Keratinocyte (primary cell): ENCODE measurements at regions not wholly inside any gene's neighbourhood (a gene's known extent, or its start where the extent isn't known, plus 50 kb on each side); places are given as distances from the start of the nearest gene placed in this dataset.

Experiments used
- DNase-seq: peaks from one replicate; pipeline ENCODE4 v3.0.0-alpha.2; 2011; ENCODE audit warnings: low read depth, missing footprints, low spot score
- FAIRE-seq: peaks from 2 replicates; lab custom pipeline; 2011; peaks lifted over from hg19 to GRCh38; lab: Jason Lieb, UNC
- H2AFZ ChIP-seq: 2 replicates; pipeline ENCODE4 v1.6.0; 2012; ENCODE audit warnings: low read length, control low read depth, inconsistent platforms; ENCODE audit not compliant: control insufficient read depth
- H3K27ac ChIP-seq: 2 replicates; pipeline ENCODE4 v1.5.1; 2011; ENCODE audit warnings: low read length; ENCODE audit not compliant: control insufficient read depth, insufficient read depth
- H3K27me3 ChIP-seq: 3 replicates; pipeline ENCODE4 v1.6.0; 2011; ENCODE audit warnings: low read length; ENCODE audit not compliant: control insufficient read depth, insufficient read depth; ENCODE audit errors: extremely low read depth
- H3K36me3 ChIP-seq, 2 experiments: 2 replicates in 1 of 2; 3 replicates in 1 of 2; pipeline ENCODE4 v1.5.1; 2011; ENCODE audit warnings: low read length in 2 of 2, mild to moderate bottlenecking in 1 of 2; ENCODE audit not compliant: control insufficient read depth in 2 of 2, insufficient read depth in 2 of 2; ENCODE audit errors: extremely low read depth in 1 of 2
- H3K4me1 ChIP-seq: 3 replicates; pipeline ENCODE4 v1.5.1; 2011; ENCODE audit warnings: low read length; ENCODE audit not compliant: control insufficient read depth, insufficient read depth; ENCODE audit errors: extremely low read depth
- H3K4me2 ChIP-seq: 3 replicates; pipeline ENCODE4 v1.6.0; 2011; ENCODE audit warnings: low read depth, low read length; ENCODE audit not compliant: control insufficient read depth, insufficient read depth; ENCODE audit errors: extremely low read depth
- H3K4me3 ChIP-seq, 3 experiments: fragments of 200-600 bp in 1 of 3; sonication (generic) in 1 of 3; 2 replicates in 2 of 3; 3 replicates in 1 of 3; pipeline ENCODE4 v1.5.1; 2011 to 2016; ENCODE audit warnings: low read length in 3 of 3, mild to moderate bottlenecking in 3 of 3, control low read depth in 2 of 3, inconsistent platforms in 1 of 3, low read depth in 1 of 3, mixed read lengths in 1 of 3, mixed run types in 1 of 3, moderate library complexity in 1 of 3; ENCODE audit not compliant: control insufficient read depth in 2 of 3, insufficient read depth in 2 of 3; ENCODE audit errors: extremely low read depth in 1 of 3
- H3K79me2 ChIP-seq: 2 replicates; pipeline ENCODE4 v1.6.0; 2012; ENCODE audit warnings: low read length; ENCODE audit not compliant: control insufficient read depth, insufficient read depth
- H3K9ac ChIP-seq: 3 replicates; pipeline ENCODE4 v1.6.0; 2011; ENCODE audit warnings: low read length; ENCODE audit not compliant: control insufficient read depth, insufficient read depth; ENCODE audit errors: extremely low read depth
- H3K9me1 ChIP-seq: 3 replicates; pipeline ENCODE4 v1.6.0; 2011; ENCODE audit warnings: low read length; ENCODE audit not compliant: control insufficient read depth, insufficient read depth; ENCODE audit errors: extremely low read depth
- H3K9me3 ChIP-seq: 2 replicates; pipeline ENCODE4 v1.5.1; 2012; ENCODE audit warnings: low read depth, low read length; ENCODE audit not compliant: control insufficient read depth
- H4K20me1 ChIP-seq: 3 replicates; pipeline ENCODE4 v1.6.0; 2011; ENCODE audit warnings: low read length; ENCODE audit not compliant: control insufficient read depth, insufficient read depth; ENCODE audit errors: extremely low read depth
- EZH2 ChIP-seq: IDR thresholded peaks from one replicate; pipeline ENCODE4 v1.6.1; 2012; ENCODE audit warnings: inconsistent platforms, mild to moderate bottlenecking, low read length, moderate library complexity
- dilution Hi-C: fragments of 300-500 bp; cut with MboI; formaldehyde crosslinking; loops from one replicate; pipeline ENCODE4 v1.7.0; 2020; ENCODE audit warnings: low sequenced_read_pairs; ENCODE audit not compliant: extremely low pct_ligation_motif_present
- TF ChIP-seq, protein P1 (sequence below), 3 experiments: IDR thresholded peaks in 1 of 3; conservative IDR thresholded peaks in 1 of 3; optimal IDR thresholded peaks in 1 of 3; 2 replicates in 2 of 3; 3 replicates in 1 of 3; pipeline versions ENCODE3 to v1.5.1; 2011; ENCODE audit warnings: low read length in 3 of 3, mild to moderate bottlenecking in 3 of 3, moderate library complexity in 2 of 3, control low read depth in 1 of 3, inconsistent platforms in 1 of 3; ENCODE audit not compliant: insufficient read depth in 2 of 3; ENCODE audit errors: extremely low read depth in 1 of 3

DNA sequence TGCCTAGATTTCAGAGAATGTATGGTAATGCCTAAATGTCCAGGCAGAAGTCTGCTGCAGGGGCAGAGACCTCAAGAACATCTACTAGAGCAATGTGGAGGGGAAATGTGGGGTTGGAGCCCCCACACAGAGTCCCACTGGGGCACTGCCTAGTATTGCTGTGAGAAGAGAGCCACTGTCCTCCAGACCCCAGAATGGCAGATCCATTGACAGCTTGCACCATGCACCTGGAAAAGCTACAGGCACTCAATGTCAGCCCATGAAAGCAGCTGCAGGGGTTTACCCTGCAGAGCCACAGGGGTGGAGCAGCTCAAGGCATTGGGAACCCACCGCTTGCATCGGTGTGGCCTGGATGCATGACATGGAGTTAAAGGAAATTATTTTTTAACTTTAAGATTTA is 314.1 kb downstream of the CYRIA start:
- no peak for TF ChIP-seq EZH2
- TF ChIP-seq, protein P1, sequence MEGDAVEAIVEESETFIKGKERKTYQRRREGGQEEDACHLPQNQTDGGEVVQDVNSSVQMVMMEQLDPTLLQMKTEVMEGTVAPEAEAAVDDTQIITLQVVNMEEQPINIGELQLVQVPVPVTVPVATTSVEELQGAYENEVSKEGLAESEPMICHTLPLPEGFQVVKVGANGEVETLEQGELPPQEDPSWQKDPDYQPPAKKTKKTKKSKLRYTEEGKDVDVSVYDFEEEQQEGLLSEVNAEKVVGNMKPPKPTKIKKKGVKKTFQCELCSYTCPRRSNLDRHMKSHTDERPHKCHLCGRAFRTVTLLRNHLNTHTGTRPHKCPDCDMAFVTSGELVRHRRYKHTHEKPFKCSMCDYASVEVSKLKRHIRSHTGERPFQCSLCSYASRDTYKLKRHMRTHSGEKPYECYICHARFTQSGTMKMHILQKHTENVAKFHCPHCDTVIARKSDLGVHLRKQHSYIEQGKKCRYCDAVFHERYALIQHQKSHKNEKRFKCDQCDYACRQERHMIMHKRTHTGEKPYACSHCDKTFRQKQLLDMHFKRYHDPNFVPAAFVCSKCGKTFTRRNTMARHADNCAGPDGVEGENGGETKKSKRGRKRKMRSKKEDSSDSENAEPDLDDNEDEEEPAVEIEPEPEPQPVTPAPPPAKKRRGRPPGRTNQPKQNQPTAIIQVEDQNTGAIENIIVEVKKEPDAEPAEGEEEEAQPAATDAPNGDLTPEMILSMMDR (optimal IDR thresholded peaks at IDR 0.05 in 1 of 3, IDR thresholded peaks at IDR 0.05 in 1 of 3, conservative IDR thresholded peaks at IDR 0.05 in 1 of 3; ENCODE audit: extremely low read depth in 1 of 3, insufficient read depth in 2 of 3, low read length in 3 of 3): no peak
- Histone ChIP-seq H3K27me3 (no peaks in the 10 kb centered on the region), H3K9ac (no peak overlapping the region), H3K79me2 (no peaks in the 10 kb centered on the region), H3K27ac (no peak overlapping the region), H3K4me1 (no peaks in the 10 kb centered on the region), H3K9me3 (no peaks in the 10 kb centered on the region), H2AFZ (no peak overlapping the region), H3K4me3 (no peak overlapping the region), H3K9me1 (no peaks in the 10 kb centered on the region), H4K20me1 (no peaks in the 10 kb centered on the region), H3K4me2 (no peak overlapping the region), H3K36me3 (no peaks in the 10 kb centered on the region)
- no peak for FAIRE-seq
- no peak for DNase-seq
- dilution Hi-C loops: no loop called here

DNA sequence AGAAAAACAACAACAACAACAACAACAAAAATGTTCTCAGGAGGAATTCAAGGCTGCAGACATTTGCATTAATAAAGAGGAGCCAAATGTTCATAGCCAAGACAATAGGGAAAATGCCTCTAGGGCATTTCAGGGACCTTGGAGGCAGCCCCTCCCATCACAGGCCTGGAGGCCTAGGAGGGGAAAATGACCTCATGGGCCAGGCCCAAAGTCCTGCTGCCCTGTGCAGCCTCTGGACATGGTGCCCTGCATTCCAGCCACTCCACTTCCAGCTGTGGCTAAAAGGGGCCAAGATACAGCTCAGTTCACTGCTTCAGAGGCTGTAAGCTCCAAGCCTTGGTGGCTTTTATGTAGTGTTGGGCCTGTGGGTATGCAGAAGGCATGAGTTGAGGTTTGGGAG is 314.5 kb downstream of the CYRIA start:
- TF ChIP-seq EZH2: no peak
- TF ChIP-seq, protein P1 (optimal IDR thresholded peaks at IDR 0.05 in 1 of 3, IDR thresholded peaks at IDR 0.05 in 1 of 3, conservative IDR thresholded peaks at IDR 0.05 in 1 of 3; ENCODE audit: extremely low read depth in 1 of 3, insufficient read depth in 2 of 3, low read length in 3 of 3): no peak
- Histone ChIP-seq H3K27me3 (no peaks in the 10 kb centered on the region), H3K9ac (no peak overlapping the region), H3K79me2 (no peaks in the 10 kb centered on the region), H2AFZ (no peak overlapping the region), H3K4me1 (no peaks in the 10 kb centered on the region), H3K27ac (no peak overlapping the region), H3K36me3 (no peaks in the 10 kb centered on the region), H3K4me2 (no peak overlapping the region), H3K9me1 (no peaks in the 10 kb centered on the region), H3K4me3 (no peak overlapping the region), H3K9me3 (no peaks in the 10 kb centered on the region), H4K20me1 (no peaks in the 10 kb centered on the region)
- FAIRE-seq (no peak), DNase-seq (no peak)
- dilution Hi-C loops: no loop called here
